PFSK-1 (cell line): ENCODE measurements at regions not wholly inside any gene's neighbourhood (a gene's known extent, or its start where the extent isn't known, plus 50 kb on each side); places are given as distances from the start of the nearest gene placed in this dataset.

Experiments used
- FOXP2 ChIP-seq: optimal IDR thresholded peaks from 2 replicates; pipeline ENCODE3; 2011; ENCODE audit warnings: borderline replicate concordance, control low read depth, inconsistent platforms; ENCODE audit not compliant: insufficient read depth; ENCODE audit errors: extremely low read length, extremely low read depth
- POLR2AphosphoS5 ChIP-seq: IDR thresholded peaks from 2 replicates; pipeline ENCODE4 v1.6.1; 2012; ENCODE audit warnings: low read depth, mild to moderate bottlenecking, control low read depth, low read length, moderate library complexity
- REST ChIP-seq, 2 experiments: IDR thresholded peaks; 2 replicates each; pipeline versions ENCODE4 v1.6.1 to v1.8.0; 2011 to 2012; ENCODE audit warnings: low read depth in 2 of 2, low read length in 2 of 2, control low read depth in 1 of 2, inconsistent platforms in 1 of 2, mild to moderate bottlenecking in 1 of 2, moderate library complexity in 1 of 2; ENCODE audit not compliant: insufficient read depth in 1 of 2
- SIN3A ChIP-seq: IDR thresholded peaks from 2 replicates; pipeline ENCODE4 v1.6.1; 2012; ENCODE audit warnings: mild to moderate bottlenecking, low read length, moderate library complexity, borderline replicate concordance; ENCODE audit not compliant: insufficient read depth
- TAF1 ChIP-seq: IDR thresholded peaks from 2 replicates; pipeline ENCODE4 v1.6.1; 2012; ENCODE audit warnings: low read length, control low read depth, borderline replicate concordance; ENCODE audit not compliant: insufficient read depth

- TF ChIP-seq REST (IDR thresholded peaks at IDR 0.05; ENCODE audit: insufficient read depth in 1 of 2, low read depth in 2 of 2, low read length in 2 of 2) = no peak
- TF ChIP-seq POLR2AphosphoS5 = no peak
- TF ChIP-seq FOXP2 = no peak
- no peak for TF ChIP-seq SIN3A
- no peak for TF ChIP-seq TAF1
Measured at GRCh38 chr1:22295856-22296255, 153.0 kb upstream of the WNT4 start.

DNA sequence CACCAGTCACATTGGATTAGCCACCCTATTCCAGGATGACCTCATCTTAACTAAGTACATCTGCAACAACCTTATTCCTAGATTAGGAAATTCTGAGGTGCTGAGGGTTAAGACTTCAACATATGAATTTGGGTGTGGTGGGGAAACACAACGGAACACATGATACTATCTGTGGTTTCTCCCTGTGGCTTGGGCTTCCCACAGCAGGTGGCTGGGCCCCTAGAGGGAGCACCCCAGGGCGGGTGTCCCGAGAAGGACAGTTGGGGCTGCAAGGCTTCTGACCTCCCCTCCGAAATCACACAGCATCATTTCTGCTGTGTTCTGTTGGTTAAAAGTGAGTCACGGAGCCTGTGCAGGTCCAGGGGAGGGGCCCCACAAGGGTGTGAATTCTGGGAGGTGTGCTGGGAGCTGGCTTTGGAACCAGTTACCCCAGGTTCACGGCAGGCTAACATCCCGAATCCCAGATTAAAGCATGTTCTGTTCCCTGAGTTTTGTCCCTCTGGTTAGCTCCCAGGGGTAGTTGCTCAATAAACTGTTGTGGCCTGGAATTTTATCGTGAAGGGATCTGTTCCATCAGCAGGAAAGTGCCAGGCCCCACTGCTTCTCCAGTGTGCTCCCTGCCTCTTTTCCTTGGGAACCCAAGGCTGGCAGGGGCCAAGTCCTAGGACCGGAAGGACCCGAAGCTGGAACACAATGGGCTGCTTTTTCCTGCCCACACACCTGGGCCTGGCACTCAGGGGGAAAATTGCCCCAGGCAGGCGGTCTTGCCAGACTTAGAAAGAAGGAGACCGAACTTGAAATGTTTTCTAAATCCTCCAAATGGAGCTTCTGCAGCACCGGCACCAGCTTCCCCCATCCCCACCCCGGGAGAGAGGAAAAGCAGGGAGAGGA, 154.0 kb upstream of the WNT4 start:
- TF ChIP-seq REST (IDR thresholded peaks at IDR 0.05; ENCODE audit: insufficient read depth in 1 of 2, low read depth in 2 of 2, low read length in 2 of 2) = no peak
- TF ChIP-seq FOXP2 = no peak
- no peak for TF ChIP-seq SIN3A
- no peak for TF ChIP-seq POLR2AphosphoS5
- TF ChIP-seq TAF1 = no peak

DNA sequence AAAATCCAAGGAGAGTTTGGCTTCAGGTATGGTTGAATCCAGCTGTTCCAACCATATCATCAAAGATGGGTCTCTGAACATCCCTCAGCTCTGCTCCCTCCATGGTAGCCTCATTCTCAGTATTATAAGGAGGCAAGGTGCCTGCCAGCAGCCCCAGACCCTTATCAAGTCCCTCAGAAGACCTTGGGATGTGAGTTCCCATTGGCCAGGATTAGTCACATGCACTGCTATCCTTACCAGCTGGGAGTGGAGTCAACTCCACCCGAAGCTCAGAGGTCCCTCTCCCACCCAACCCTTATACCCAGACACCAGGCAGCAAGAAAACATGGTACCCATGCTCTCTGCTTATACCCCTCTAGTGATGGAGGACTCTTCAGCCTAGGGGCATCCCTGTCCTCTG, 153.7 kb upstream of the ZBTB40 start:
- TF ChIP-seq FOXP2 (no peak), REST (IDR thresholded peaks at IDR 0.05; ENCODE audit: insufficient read depth in 1 of 2, low read depth in 2 of 2, low read length in 2 of 2) (no peak), POLR2AphosphoS5 (no peak), SIN3A (no peak), TAF1 (no peak)

GRCh38 chr1:22303816-22304215, 147.8 kb upstream of the ZBTB40 start:
- TF ChIP-seq TAF1 = no peak
- no peak for TF ChIP-seq SIN3A
- TF ChIP-seq REST (IDR thresholded peaks at IDR 0.05; ENCODE audit: insufficient read depth in 1 of 2, low read depth in 2 of 2, low read length in 2 of 2) = no peak

DNA sequence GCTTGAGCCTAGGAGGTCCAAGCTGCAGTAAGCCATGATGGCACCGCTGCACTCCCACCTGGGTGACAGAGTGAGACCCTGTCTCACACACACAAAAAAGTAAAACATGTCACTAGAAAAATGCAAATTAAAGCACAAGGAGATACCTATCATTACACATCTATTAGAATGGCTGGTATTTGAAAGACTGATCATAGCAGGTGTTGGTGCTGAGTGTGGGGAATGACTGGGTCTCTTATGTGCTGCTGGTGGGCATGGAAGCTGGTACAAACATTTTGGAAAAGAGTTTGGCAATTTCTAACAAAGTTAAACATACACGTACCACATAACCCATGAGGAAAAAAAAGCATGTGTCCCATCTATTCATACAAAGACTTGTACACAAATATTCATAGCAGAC, 142.1 kb upstream of the ZBTB40 start:
- no peak for TF ChIP-seq TAF1
- no peak for TF ChIP-seq SIN3A
- TF ChIP-seq REST (IDR thresholded peaks at IDR 0.05; ENCODE audit: insufficient read depth in 1 of 2, low read depth in 2 of 2, low read length in 2 of 2) = no peak
- TF ChIP-seq FOXP2 = no peak
- no peak for TF ChIP-seq POLR2AphosphoS5
